ENCODE measurements at regions not wholly inside any gene's neighbourhood (a gene's known extent, or its start where the extent isn't known, plus 50 kb on each side); places are given as distances from the start of the nearest gene placed in this dataset.
A peak's percentile ranks its signal among the peaks of the same experiment; 100 is the strongest.

DNA sequence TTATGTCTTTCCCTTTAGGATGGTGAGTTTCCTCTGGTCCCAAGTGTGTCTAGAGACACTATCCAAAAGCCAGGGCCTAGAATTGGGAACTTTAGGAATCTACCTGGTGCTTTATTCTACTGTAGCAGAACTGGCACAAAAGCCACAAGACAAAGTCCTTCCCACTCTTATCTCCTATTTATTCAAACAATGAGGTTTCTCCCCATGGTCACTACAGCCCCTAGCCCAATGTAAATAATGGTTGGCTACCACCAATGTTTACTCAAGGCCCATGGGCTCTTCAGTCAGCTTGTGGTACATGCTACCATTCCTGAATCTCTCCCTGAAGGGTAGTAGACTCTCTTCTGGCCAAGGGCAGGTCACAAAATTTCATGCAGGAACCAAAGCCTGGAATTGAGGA lies 789.4 kb upstream of the KIF2B start:
- no peak for DNase-seq (ENCODE audit: low read depth)
- no peak overlapping the region for H3K4me3 ChIP-seq (ENCODE audit: low read depth, low read length)
- TF ChIP-seq, protein P1, sequence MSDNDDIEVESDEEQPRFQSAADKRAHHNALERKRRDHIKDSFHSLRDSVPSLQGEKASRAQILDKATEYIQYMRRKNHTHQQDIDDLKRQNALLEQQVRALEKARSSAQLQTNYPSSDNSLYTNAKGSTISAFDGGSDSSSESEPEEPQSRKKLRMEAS (IDR thresholded peaks at IDR 0.05; ENCODE audit: low read depth, low read length), result no peak
- TF ChIP-seq POLR2A (IDR thresholded peaks at IDR 0.05; ENCODE audit: extremely low read depth, insufficient read length) (no peak), CTCF (IDR thresholded peaks at IDR 0.05; ENCODE audit: low read depth, low read length) (no peak), MYC (IDR thresholded peaks at IDR 0.05; ENCODE audit: low read depth, low read length) (no peak)

- TF ChIP-seq, protein P1 (IDR thresholded peaks at IDR 0.05; ENCODE audit: low read depth, low read length), result no peak
- TF ChIP-seq CTCF (IDR thresholded peaks at IDR 0.05; ENCODE audit: low read depth, low read length), result peak; percentile 49
- peak; percentile 65 for DNase-seq (ENCODE audit: low read depth)
- H3K4me3 ChIP-seq (ENCODE audit: low read depth, low read length), result no peak overlapping the region
Measured at GRCh38 chr17:53032861-53033271, 789.9 kb upstream of the KIF2B start.

- no peak for DNase-seq (ENCODE audit: low read depth)
Measured at GRCh38 chr17:53017227-53017626, 805.5 kb upstream of the KIF2B start.

DNA sequence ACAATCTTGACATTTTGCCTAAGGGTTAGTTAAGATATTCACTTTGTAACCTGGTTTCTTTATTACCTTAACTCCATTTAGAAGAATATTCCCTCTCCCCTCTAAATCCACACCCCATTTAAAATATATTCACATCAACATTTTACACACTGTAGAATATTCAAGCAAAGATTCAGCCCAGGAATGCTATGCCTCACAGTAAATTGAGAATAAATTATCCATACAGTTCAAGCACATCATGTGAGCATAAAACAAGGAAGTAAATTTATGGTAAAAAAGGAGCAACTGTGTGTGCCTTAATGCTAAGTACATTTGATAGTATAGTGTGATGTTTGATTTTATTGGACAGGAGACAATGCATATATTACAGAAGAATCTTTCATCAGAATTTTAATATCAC lies 806.6 kb upstream of the KIF2B start:
- no peak overlapping the region for H3K4me3 ChIP-seq (ENCODE audit: low read depth, low read length)
- TF ChIP-seq POLR2A (IDR thresholded peaks at IDR 0.05; ENCODE audit: extremely low read depth, insufficient read length) (no peak), CTCF (IDR thresholded peaks at IDR 0.05; ENCODE audit: low read depth, low read length) (no peak), MYC (IDR thresholded peaks at IDR 0.05; ENCODE audit: low read depth, low read length) (no peak)
- TF ChIP-seq, protein P1 (IDR thresholded peaks at IDR 0.05; ENCODE audit: low read depth, low read length), result no peak
- no peak for DNase-seq (ENCODE audit: low read depth)

More at GRCh38 chr17:53017227-53017626, 805.5 kb upstream of the KIF2B start:
- TF ChIP-seq, protein P1 (IDR thresholded peaks at IDR 0.05; ENCODE audit: low read depth, low read length), result no peak
- TF ChIP-seq MYC (IDR thresholded peaks at IDR 0.05; ENCODE audit: low read depth, low read length) (no peak), CTCF (IDR thresholded peaks at IDR 0.05; ENCODE audit: low read depth, low read length) (no peak), POLR2A (IDR thresholded peaks at IDR 0.05; ENCODE audit: extremely low read depth, insufficient read length) (no peak)
- no peak overlapping the region for H3K4me3 ChIP-seq (ENCODE audit: low read depth, low read length)

GRCh38 chr17:53012364-53012763 lies 810.4 kb upstream of the KIF2B start:
- TF ChIP-seq POLR2A (IDR thresholded peaks at IDR 0.05; ENCODE audit: extremely low read depth, insufficient read length) (no peak), CTCF (IDR thresholded peaks at IDR 0.05; ENCODE audit: low read depth, low read length) (no peak)
- H3K4me3 ChIP-seq (ENCODE audit: low read depth, low read length), result no peak overlapping the region

GRCh38 chr17:53006006-53006405 lies 816.7 kb upstream of the KIF2B start:
- DNase-seq (ENCODE audit: low read depth), result no peak
- TF ChIP-seq MYC (IDR thresholded peaks at IDR 0.05; ENCODE audit: low read depth, low read length) (no peak), CTCF (IDR thresholded peaks at IDR 0.05; ENCODE audit: low read depth, low read length) (no peak), POLR2A (IDR thresholded peaks at IDR 0.05; ENCODE audit: extremely low read depth, insufficient read length) (no peak)
- TF ChIP-seq, protein P1 (IDR thresholded peaks at IDR 0.05; ENCODE audit: low read depth, low read length), result no peak
- no peak overlapping the region for H3K4me3 ChIP-seq (ENCODE audit: low read depth, low read length)

More at GRCh38 chr17:53012364-53012763, 810.4 kb upstream of the KIF2B start:
- no peak for DNase-seq (ENCODE audit: low read depth)
